Hematopoietic multipotent progenitor cell treated with erythropoietin and hydrocortisone succinate and interleukin-3 and kit ligand, for 4 days (in vitro differentiated cells): ENCODE measurements at regions not wholly inside any gene's neighbourhood (a gene's known extent, or its start where the extent isn't known, plus 50 kb on each side); places are given as distances from the start of the nearest gene placed in this dataset.
"Not testable (repeated sequence)": the region's sequence is repeated elsewhere in the genome, so short reads cannot be mapped to it uniquely, and the experiment has no call there.

ENCODE experiments used
- DNase-seq: peaks from one replicate; pipeline ENCODE4 v3.0.0-alpha.2; 2015

GRCh38 chr4:49154308-49155103 lies 168.4 kb downstream of the CWH43 start:
- peak; percentile 80 for DNase-seq

GRCh38 chr4:49155270-49155669 lies 169.2 kb downstream of the CWH43 start:
- not testable (repeated sequence) for DNase-seq

- not testable (repeated sequence) for DNase-seq
Measured at GRCh38 chr4:49156309-49156708, 170.2 kb downstream of the CWH43 start.

GRCh38 chr4:49157630-49158029 lies 171.6 kb downstream of the CWH43 start:
- DNase-seq, result not testable (repeated sequence)

DNA sequence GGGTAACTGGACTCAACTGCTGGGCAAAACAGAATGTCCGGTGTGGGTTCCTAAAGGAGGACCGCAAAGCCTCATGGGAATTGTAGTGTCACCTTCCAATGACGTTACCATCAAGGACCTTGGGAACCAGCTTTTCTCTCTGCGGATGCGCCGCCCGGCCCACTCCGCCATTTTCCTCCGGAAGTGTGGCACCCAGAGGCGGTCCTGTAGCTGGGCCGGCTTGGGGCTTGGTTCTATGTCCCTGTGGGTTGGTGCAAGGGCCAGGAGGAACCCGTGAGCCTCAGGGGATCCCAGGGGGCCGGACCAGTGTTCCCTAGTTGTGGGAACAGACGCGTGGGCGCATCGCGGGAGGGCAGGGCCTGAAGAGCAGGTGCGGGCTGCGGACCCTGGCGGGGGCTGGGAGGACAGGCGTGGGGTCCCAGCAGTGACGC lies 175.1 kb downstream of the CWH43 start:
- not testable (repeated sequence) for DNase-seq

GRCh38 chr4:49164916-49165315 lies 178.8 kb downstream of the CWH43 start:
- not testable (repeated sequence) for DNase-seq

DNA sequence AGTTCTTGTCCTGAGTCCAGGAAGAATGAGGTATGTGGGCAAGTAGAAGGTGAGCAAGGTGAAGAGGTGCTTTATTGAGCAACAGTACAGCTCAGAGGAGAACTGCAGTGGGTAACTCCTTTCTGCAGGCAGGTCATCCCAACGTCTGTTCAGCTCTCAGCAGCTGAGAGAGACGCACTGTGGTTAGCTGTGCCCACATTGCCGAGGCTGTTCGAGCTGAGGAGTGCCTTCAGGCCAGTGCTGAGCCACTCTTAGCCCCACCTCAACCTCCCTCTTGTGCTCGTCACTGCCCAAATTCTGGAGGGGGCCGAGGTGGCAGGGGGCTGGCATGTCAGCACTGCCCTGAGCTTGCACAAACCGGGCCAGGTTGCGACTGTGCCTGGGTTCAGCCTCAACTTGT lies 191.8 kb downstream of the CWH43 start:
- not testable (repeated sequence) for DNase-seq

DNA sequence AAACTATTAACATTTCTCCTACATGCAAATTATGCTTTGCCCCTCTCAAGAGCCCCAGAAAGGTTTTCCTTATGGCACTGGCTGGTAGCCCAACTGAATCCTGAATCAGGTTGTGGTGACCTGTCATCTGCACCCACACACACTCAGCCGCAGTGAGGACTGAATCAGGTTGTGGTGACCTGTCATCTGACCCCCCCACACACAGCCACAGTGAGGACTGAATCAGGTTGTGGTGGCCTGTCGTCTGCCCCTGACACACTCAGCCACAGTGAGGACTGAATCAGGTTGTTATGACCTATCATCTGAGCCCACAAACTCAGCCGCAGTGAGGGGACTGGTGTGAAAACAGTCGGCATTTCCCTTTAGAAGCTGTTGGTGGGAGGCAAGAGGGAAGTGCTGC lies 195.0 kb downstream of the CWH43 start:
- DNase-seq, result not testable (repeated sequence)

DNA sequence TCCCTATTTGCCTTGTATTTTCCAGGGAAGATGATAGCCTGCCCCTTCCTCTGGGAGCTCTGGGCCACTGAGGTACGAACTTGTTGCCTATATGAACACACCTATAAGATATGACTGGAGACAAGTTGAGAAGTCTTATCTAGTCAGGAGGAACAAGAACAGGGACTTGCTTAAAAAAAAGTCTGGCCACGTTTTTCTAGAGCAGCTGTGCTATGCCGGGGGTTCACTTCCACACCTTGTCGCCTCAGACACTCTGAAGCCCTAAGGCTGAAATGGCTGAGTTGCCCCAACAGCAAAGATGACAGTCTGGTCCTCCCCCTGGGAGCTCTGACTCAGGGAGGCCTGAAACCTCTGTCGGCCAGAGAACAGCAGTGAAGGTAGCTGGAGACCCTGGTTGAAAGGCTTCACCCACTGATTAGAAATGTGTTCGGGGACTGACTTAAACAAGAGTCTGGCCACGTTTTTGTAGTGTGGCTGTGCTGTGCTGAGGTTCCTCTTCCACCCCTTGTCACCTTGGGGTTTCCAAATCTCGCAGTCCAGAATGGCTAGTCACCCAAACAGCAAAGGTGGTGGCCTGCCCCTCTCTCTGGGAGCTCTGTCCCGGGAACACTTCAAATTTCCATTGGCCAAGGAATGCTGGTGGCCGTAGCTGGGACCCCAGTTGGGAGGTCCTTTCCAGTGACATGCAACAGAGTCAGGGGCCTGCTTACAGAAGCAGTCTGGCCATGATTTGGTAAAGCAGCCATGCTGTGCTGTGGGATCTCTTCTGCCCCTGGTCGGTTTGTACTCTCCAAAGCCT lies 225.5 kb downstream of the CWH43 start:
- not testable (repeated sequence) for DNase-seq

DNA sequence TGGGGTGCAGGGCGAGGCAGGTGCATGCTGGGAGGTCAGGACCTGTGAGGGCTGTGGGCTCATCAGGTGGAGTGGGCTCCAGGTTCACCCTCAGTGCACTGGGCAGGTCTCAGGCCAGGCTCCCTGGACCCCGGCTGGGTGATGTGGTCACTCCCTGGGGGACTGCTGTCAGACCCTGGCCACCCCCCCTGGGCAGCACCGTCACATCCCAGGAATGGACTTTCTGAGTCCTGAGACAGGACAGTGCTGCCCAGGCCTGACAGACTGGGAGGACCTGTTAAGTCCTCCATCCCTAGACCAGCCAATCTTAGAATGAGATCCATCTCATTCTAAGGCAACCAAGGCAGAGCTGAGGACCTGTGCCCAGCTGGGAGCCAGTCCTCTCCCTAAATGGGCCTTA lies 227.2 kb downstream of the CWH43 start:
- DNase-seq, result not testable (repeated sequence)

- not testable (repeated sequence) for DNase-seq
Measured at GRCh38 chr4:49213750-49214149, 227.7 kb downstream of the CWH43 start.

DNA sequence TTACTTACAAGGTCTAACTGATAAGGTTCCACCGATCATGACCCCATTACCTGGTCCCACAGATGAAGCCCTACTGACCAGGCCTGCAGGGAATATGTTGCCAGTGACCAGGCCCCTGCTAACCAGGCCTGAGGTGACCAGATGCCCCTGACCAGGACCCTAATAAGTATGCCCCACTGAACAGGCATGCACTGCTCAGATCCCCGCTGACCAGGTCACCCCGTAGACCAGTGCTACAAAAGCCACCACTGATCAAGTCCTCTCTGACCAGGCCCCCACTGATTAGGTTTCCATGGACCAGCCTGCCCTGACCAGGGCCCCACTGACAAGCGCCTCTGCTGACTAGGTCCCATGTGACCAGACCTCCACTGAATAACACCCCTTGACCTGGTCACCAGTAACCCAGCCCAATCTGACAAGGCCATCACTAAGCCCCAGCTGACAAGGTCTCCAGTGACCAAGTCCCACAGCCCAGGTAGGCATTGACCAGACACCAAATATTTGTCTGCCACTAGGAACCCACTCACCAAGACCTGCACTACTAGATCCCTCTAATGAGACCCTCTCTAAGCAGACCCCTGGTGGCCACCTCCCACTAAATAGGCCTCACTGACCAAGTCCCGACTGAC lies 228.5 kb downstream of the CWH43 start:
- DNase-seq, result not testable (repeated sequence)

DNA sequence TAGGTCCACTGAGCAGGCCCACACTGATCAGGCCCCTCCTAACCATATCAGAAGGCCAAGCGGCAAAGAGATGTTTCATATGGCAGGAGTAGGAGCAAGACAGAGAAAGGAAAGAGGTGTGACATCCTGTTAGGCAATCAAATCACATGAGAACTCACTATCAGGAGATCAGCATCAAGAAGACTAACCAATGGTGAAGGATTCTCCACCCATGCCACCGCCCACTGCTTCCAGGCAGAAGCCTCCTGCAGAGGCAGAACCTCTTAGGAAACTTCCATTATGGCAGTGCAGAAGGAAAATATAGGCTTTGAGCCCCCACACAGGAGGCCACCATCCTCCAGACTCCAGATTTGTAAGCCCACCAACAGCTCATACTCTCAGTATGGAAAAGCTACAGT lies 229.0 kb downstream of the CWH43 start:
- DNase-seq, result not testable (repeated sequence)

- not testable (repeated sequence) for DNase-seq
Measured at GRCh38 chr4:49216606-49217005, 230.5 kb downstream of the CWH43 start.

DNA sequence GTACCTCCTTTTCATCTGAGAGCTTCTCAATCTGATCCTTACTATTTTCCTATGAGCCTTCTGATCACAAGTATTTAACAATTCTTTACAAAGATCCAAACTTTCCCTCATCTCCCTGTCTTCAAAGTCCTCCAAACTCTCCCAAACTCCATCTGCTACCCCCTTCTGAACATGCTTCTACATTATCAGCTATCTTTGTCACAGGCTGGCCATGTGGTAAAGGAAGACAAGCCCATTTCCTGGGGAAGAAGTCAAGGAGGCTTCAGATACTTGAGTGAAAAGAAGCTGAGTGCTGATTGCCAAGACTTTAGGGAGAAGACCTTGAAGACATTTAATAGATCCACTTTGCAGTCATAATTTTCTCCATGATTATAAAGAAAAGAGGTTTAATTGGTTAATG lies 231.4 kb downstream of the CWH43 start:
- DNase-seq, result no peak

DNA sequence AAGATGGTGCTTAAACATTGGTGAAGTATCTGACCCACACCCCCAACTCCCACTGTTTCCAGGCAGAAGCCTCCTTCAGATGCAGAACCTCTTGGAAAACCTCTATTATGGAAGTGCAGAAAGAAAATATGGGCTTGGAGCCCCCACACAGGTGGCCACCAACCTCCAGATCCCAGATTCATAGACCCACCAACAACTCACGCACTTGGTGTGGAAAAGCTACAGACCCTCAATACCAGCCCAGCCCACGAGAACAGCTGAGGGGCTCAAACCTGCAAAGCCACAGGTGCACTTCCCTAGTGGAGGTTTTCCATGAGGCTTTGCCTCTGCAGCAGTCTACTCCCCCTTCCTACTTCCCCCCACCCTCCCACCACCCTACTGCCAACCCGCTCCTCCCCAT lies 232.0 kb downstream of the CWH43 start:
- DNase-seq, result not testable (repeated sequence)

- DNase-seq, result not testable (repeated sequence)
Measured at GRCh38 chr4:49218931-49219330, 232.9 kb downstream of the CWH43 start.

DNA sequence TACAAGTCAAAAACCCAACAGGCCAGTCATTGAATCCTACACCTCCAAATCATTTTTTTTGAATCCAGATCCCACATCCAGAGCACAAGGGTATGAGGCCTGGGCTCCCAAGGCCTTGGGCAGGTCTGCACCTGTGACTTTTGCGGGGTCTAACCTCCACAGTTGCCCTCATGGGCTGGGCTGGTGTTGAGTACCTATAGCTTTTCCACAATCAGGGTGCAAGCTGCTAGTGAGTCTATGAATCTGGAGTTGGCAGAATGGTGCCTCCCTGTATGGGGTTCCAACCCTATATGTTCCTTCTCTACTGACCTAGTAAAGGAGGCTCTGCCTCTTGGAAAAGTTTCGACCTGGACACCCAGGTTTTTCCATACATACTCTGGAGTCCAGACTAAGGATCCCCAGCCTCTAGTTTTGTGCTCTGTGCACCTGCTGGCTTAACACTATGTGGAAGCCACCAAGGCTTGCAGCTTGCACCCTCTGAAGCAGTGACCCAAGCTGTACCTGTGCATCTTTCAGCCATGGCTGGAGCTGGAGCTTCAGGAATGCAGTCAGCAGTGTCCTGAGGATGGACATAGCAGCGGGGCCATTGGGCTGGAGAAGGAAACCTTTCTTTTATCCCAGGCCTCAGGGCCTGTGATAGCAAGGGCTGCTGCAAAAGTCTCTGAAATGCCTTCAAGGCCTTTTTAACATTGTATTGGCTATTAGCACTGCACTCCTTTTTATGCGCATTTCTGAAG lies 233.6 kb downstream of the CWH43 start:
- DNase-seq, result not testable (repeated sequence)

GRCh38 chr4:49221209-49221608 lies 235.1 kb downstream of the CWH43 start:
- no peak for DNase-seq

DNA sequence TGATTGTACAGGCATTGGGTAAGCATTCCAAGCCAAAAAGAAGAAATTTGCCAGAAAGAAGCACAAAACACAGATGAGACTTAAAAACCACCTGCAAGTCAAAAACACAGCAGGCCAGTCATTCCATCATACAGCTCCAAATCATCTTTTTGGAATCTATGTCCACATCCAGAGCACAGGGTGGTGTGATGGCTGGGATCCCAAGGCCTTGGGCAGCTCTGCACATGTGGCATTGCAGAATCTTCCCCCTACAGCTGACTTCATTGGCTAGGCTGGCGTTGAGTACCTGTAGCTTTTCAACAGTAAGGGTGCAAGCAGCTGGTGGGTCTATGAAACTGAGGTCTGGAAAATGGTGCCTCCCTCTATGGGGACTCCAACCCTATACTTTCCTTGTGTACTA lies 236.7 kb downstream of the CWH43 start:
- DNase-seq, result not testable (repeated sequence)

GRCh38 chr4:49226216-49226866 lies 240.3 kb downstream of the CWH43 start:
- not testable (repeated sequence) for DNase-seq

GRCh38 chr4:49227941-49228340 lies 241.9 kb downstream of the CWH43 start:
- not testable (repeated sequence) for DNase-seq
